OCI-LY7 (cell line): ENCODE measurements at regions not wholly inside any gene's neighbourhood (a gene's known extent, or its start where the extent isn't known, plus 50 kb on each side); places are given as distances from the start of the nearest gene placed in this dataset.

Source experiments
- BruUV-seq: library from RNA; stranded (reverse); fragments of 400-500 nt; replicated peaks from 2 replicates; lab custom pipeline; 2021; lab: Mats Ljungman, UMichigan
- CTCF ChIA-PET: fragments of 300-600 bp; sonication (Branson Sonifier 250); formaldehyde crosslinking; loops from one replicate; lab custom pipeline; 2022; ENCODE audit warnings: antibody characterized with exemption; ENCODE audit not compliant: unreplicated experiment; lab: Charles Lee
- POLR2A ChIA-PET: fragments of 300-600 bp; sonication (Branson Sonifier 250); formaldehyde crosslinking; loops from one replicate; lab custom pipeline; 2022; ENCODE audit warnings: antibody characterized with exemption; lab: Charles Lee
- DNase-seq: peaks from one replicate; pipeline ENCODE4 v3.0.0-alpha.2; 2015; ENCODE audit warnings: low spot score
- H2AFZ ChIP-seq: fragments of 200-600 bp; sonication (generic), shearing (Covaris generic); 2 replicates; pipeline ENCODE4 v1.6.1; 2014; ENCODE audit warnings: mild to moderate bottlenecking, antibody characterized with exemption, low read length, moderate library complexity
- H3K27ac ChIP-seq: fragments of 200-600 bp; sonication (generic); 2 replicates; pipeline ENCODE4 v1.5.1; 2014; ENCODE audit warnings: mixed run types, low read depth, mild to moderate bottlenecking, moderate library complexity, low read length, inconsistent platforms; ENCODE audit not compliant: poor library complexity, severe bottlenecking
- H3K36me3 ChIP-seq: fragments of 200-600 bp; sonication (generic); 2 replicates; pipeline ENCODE4 v1.6.1; 2014; ENCODE audit warnings: mild to moderate bottlenecking, antibody characterized with exemption, low read length, moderate library complexity, mixed read lengths; ENCODE audit not compliant: insufficient read depth
- H3K4me1 ChIP-seq: fragments of 200-600 bp; sonication (generic); 2 replicates; pipeline ENCODE4 v1.5.1; 2014; ENCODE audit warnings: mild to moderate bottlenecking, low read length; ENCODE audit not compliant: insufficient read depth, poor library complexity, severe bottlenecking
- H3K4me2 ChIP-seq: fragments of 200-600 bp; sonication (generic); 2 replicates; pipeline ENCODE4 v1.6.1; 2014; ENCODE audit warnings: mild to moderate bottlenecking, low read length
- H3K4me3 ChIP-seq: fragments of 200-600 bp; sonication (generic); 2 replicates; pipeline ENCODE4 v1.5.1; 2014; ENCODE audit warnings: mild to moderate bottlenecking, low read depth, low read length; ENCODE audit not compliant: poor library complexity, severe bottlenecking
- H3K79me2 ChIP-seq: fragments of 200-600 bp; sonication (generic); 2 replicates; pipeline ENCODE4 v1.6.1; 2016; ENCODE audit warnings: low read depth, mild to moderate bottlenecking, low read length, moderate library complexity, mixed read lengths; ENCODE audit not compliant: insufficient read depth
- H3K9me2 ChIP-seq: fragments of 200-600 bp; sonication (generic); 2 replicates; pipeline ENCODE4 v1.6.1; 2016; ENCODE audit warnings: mild to moderate bottlenecking, low read length, mixed read lengths; ENCODE audit not compliant: insufficient read depth
- H3K9me3 ChIP-seq: fragments of 200-600 bp; sonication (generic); 2 replicates; pipeline ENCODE4 v1.6.1; 2014; ENCODE audit warnings: mild to moderate bottlenecking, mixed run types, low read length, mixed read lengths
- H4K20me1 ChIP-seq: fragments of 200-600 bp; sonication (generic); 2 replicates; pipeline ENCODE4 v1.6.1; 2014; ENCODE audit warnings: mild to moderate bottlenecking, antibody characterized with exemption, low read length, moderate library complexity, mixed read lengths; ENCODE audit not compliant: insufficient read depth
- CTCF ChIP-seq: fragments of 200-600 bp; sonication (generic); conservative IDR thresholded peaks from 2 replicates; pipeline ENCODE4 v1.5.1; 2014; ENCODE audit warnings: mild to moderate bottlenecking, antibody characterized with exemption, low read length, moderate library complexity, mixed read lengths
- EZH2phosphoT487 ChIP-seq: fragments of 200-600 bp; sonication (generic); IDR thresholded peaks from 2 replicates; pipeline ENCODE4 v1.6.1; 2018; ENCODE audit warnings: low read depth, borderline replicate concordance, mild to moderate bottlenecking, mixed run types, antibody characterized with exemption, low read length, moderate library complexity, mixed read lengths
- intact Hi-C: fragments of 100-400 bp; cut with micrococcal nuclease; formaldehyde crosslinking; loops from one replicate; pipeline ENCODE4 v1.10.0; 2022; ENCODE audit not compliant: unreplicated experiment

GRCh38 chr11:97865424-97866012 lies 1155.2 kb upstream of the CNTN5 start:
- no peaks in the 10 kb centered on the region for H3K9me2 ChIP-seq
- TF ChIP-seq CTCF (no peak), EZH2phosphoT487 (no peak)
- no peak overlapping the region for H3K4me2 ChIP-seq
- ChIA-PET POLR2A (interaction anchor here (0.7 kb wide), 1 partner anchor 603 kb away, joined by 3 read pairs; no protein-coding TSS in a partner anchor), CTCF (no interaction called here)
- no peak for DNase-seq
- H3K9me3 ChIP-seq: no peaks in the 10 kb centered on the region
- no peaks in the 10 kb centered on the region for H4K20me1 ChIP-seq
- BruUV-seq: no TSS peak
- H3K79me2 ChIP-seq: no peaks in the 10 kb centered on the region
- H3K36me3 ChIP-seq: no peaks in the 10 kb centered on the region
- H2AFZ ChIP-seq: no peak overlapping the region
- no peaks in the 10 kb centered on the region for H3K4me1 ChIP-seq
- no peak overlapping the region for H3K4me3 ChIP-seq
- intact Hi-C loops: no loop called here
- no peak overlapping the region for H3K27ac ChIP-seq

DNA sequence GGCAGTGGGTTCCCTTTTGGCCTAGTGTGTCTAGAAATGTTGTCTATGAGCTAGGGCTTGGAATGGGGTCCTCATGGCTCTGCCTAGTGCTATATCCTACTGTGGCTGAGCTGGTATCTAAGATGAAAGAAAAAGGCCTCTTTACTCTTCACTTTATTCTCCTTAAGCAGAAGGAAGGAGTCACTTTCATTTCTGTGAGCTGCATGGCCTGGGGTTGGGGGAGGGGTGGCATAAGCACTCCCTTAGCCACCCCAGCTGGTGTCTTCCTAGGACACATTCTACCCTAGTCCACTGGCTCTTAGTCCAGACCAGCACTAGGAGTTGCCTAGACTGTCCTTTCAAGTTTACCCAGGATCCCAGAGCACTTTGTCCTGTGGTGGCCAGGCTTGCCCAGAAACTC lies 1148.9 kb upstream of the CNTN5 start:
- TF ChIP-seq EZH2phosphoT487: no peak
- no peak for TF ChIP-seq CTCF
- ChIA-PET CTCF (no interaction called here), POLR2A (no interaction called here)
- Histone ChIP-seq H3K27ac (no peak overlapping the region), H3K4me2 (no peak overlapping the region), H3K79me2 (no peaks in the 10 kb centered on the region), H3K9me2 (no peaks in the 10 kb centered on the region), H3K9me3 (no peaks in the 10 kb centered on the region), H4K20me1 (no peaks in the 10 kb centered on the region), H3K4me3 (no peak overlapping the region), H2AFZ (no peak overlapping the region), H3K4me1 (no peaks in the 10 kb centered on the region), H3K36me3 (no peaks in the 10 kb centered on the region)
- intact Hi-C loops: no loop called here
- DNase-seq: no peak
- BruUV-seq: no TSS peak

- Histone ChIP-seq H3K27ac (no peak overlapping the region), H3K4me3 (no peak overlapping the region), H2AFZ (no peak overlapping the region), H3K79me2 (no peaks in the 10 kb centered on the region), H4K20me1 (no peaks in the 10 kb centered on the region), H3K36me3 (no peaks in the 10 kb centered on the region), H3K9me2 (no peaks in the 10 kb centered on the region), H3K9me3 (no peaks in the 10 kb centered on the region), H3K4me1 (no peaks in the 10 kb centered on the region), H3K4me2 (no peak overlapping the region)
- CTCF ChIA-PET: no interaction called here
- POLR2A ChIA-PET: no interaction called here
- BruUV-seq: no TSS peak
- TF ChIP-seq CTCF: no peak
- no peak for TF ChIP-seq EZH2phosphoT487
- DNase-seq: no peak
- intact Hi-C loops: no loop called here
Observed at GRCh38 chr11:97880209-97880608, 1140.5 kb upstream of the CNTN5 start.
